ENCODE measurements at regions not wholly inside any gene's neighbourhood (a gene's known extent, or its start where the extent isn't known, plus 50 kb on each side); places are given as distances from the start of the nearest gene placed in this dataset.

GRCh38 chr12:126218697-126219096 lies 1153.5 kb downstream of the AACS start:
- TF ChIP-seq CTCF (conservative IDR thresholded peaks at IDR 0.05; ENCODE audit: low read depth in 2 of 2) (no peak), ETS1 (IDR thresholded peaks at IDR 0.05) (no peak)
- TF ChIP-seq, protein P1, sequence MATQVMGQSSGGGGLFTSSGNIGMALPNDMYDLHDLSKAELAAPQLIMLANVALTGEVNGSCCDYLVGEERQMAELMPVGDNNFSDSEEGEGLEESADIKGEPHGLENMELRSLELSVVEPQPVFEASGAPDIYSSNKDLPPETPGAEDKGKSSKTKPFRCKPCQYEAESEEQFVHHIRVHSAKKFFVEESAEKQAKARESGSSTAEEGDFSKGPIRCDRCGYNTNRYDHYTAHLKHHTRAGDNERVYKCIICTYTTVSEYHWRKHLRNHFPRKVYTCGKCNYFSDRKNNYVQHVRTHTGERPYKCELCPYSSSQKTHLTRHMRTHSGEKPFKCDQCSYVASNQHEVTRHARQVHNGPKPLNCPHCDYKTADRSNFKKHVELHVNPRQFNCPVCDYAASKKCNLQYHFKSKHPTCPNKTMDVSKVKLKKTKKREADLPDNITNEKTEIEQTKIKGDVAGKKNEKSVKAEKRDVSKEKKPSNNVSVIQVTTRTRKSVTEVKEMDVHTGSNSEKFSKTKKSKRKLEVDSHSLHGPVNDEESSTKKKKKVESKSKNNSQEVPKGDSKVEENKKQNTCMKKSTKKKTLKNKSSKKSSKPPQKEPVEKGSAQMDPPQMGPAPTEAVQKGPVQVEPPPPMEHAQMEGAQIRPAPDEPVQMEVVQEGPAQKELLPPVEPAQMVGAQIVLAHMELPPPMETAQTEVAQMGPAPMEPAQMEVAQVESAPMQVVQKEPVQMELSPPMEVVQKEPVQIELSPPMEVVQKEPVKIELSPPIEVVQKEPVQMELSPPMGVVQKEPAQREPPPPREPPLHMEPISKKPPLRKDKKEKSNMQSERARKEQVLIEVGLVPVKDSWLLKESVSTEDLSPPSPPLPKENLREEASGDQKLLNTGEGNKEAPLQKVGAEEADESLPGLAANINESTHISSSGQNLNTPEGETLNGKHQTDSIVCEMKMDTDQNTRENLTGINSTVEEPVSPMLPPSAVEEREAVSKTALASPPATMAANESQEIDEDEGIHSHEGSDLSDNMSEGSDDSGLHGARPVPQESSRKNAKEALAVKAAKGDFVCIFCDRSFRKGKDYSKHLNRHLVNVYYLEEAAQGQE (IDR thresholded peaks at IDR 0.05; ENCODE audit: unreplicated experiment) = no peak
